NOMO-1 treated with DMSO at 0.1 percent for 48 hours (cell line): ENCODE measurements at regions not wholly inside any gene's neighbourhood (a gene's known extent, or its start where the extent isn't known, plus 50 kb on each side); places are given as distances from the start of the nearest gene placed in this dataset.

Source experiments
- DNase-seq: peaks from one replicate; lab custom pipeline; 2025; ENCODE audit not compliant: unreplicated experiment; lab: John Stamatoyannopoulos, UW

GRCh38 chr15:69829974-69830373, 267.7 kb downstream of the TLE3 start:
- no peak for DNase-seq

GRCh38 chr15:69830430-69830829, 267.3 kb downstream of the TLE3 start:
- DNase-seq: no peak

- DNase-seq: no peak
These were observed 266.8 kb downstream of the TLE3 start for GRCh38 chr15:69830876-69831275.

GRCh38 chr15:69834267-69834666, 263.4 kb downstream of the TLE3 start:
- no peak for DNase-seq

GRCh38 chr15:69834761-69835160, 263.0 kb downstream of the TLE3 start:
- no peak for DNase-seq

GRCh38 chr15:69836048-69836447, 261.7 kb downstream of the TLE3 start:
- DNase-seq: no peak

GRCh38 chr15:69836526-69837230, 261.0 kb downstream of the TLE3 start:
- DNase-seq: no peak

GRCh38 chr15:69838338-69838737, 259.4 kb downstream of the TLE3 start:
- DNase-seq: no peak

- DNase-seq: no peak
These were observed 258.7 kb downstream of the TLE3 start for GRCh38 chr15:69838994-69839393.

- no peak for DNase-seq
These were observed 256.4 kb downstream of the TLE3 start for GRCh38 chr15:69841113-69841828.

- DNase-seq: no peak
These were observed 254.9 kb downstream of the TLE3 start for GRCh38 chr15:69842851-69843250.

- DNase-seq: no peak
These were observed 254.3 kb downstream of the TLE3 start for GRCh38 chr15:69843276-69843899.

GRCh38 chr15:69843900-69844304, 253.8 kb downstream of the TLE3 start:
- no peak for DNase-seq

GRCh38 chr15:69845159-69845558, 252.6 kb downstream of the TLE3 start:
- DNase-seq: no peak

GRCh38 chr15:69847625-69848024, 250.1 kb downstream of the TLE3 start:
- DNase-seq: no peak

- no peak for DNase-seq
These were observed 249.6 kb downstream of the TLE3 start for GRCh38 chr15:69848096-69848495.

GRCh38 chr15:69848551-69849231, 249.0 kb downstream of the TLE3 start:
- DNase-seq: no peak

GRCh38 chr15:69849232-69849610, 248.5 kb downstream of the TLE3 start:
- DNase-seq: no peak

- no peak for DNase-seq
These were observed 245.2 kb downstream of the TLE3 start for GRCh38 chr15:69852482-69852881.

- DNase-seq: no peak
These were observed 244.8 kb downstream of the TLE3 start for GRCh38 chr15:69852916-69853315.

- no peak for DNase-seq
These were observed 244.2 kb downstream of the TLE3 start for GRCh38 chr15:69853544-69853951.

GRCh38 chr15:69854001-69854400, 243.7 kb downstream of the TLE3 start:
- no peak for DNase-seq
